Central memory CD8-positive, alpha-beta T cell (primary cell): ENCODE measurements at regions not wholly inside any gene's neighbourhood (a gene's known extent, or its start where the extent isn't known, plus 50 kb on each side); places are given as distances from the start of the nearest gene placed in this dataset.

Experiments
- ATAC-seq: fragments of 150-1000 bp; cut with Tn5 transposase; replicated peaks from 2 replicates; pipeline ENCODE4 v1.10.0; 2022; ENCODE audit warnings: mild to moderate bottlenecking, moderate FRiP score, moderate number of reproducible peaks; ENCODE audit not compliant: poor library complexity, severe bottlenecking; ENCODE audit errors: extremely low read depth
- DNase-seq, 2 donors: peaks; one replicate each; pipeline ENCODE4 v3.0.0; 2021; ENCODE audit warnings: low spot score in 2 of 2
- H3K27ac Mint-ChIP-seq: one replicate; pipeline ENCODE4 v1.8.0; 2022; ENCODE audit warnings: low read depth, mild to moderate bottlenecking, moderate library complexity, mixed read lengths
- H3K27me3 Mint-ChIP-seq: one replicate; pipeline ENCODE4 v1.8.0; 2022; ENCODE audit warnings: mixed read lengths
- H3K36me3 Mint-ChIP-seq: one replicate; pipeline ENCODE4 v1.8.0; 2022; ENCODE audit warnings: mild to moderate bottlenecking, moderate library complexity, mixed read lengths; ENCODE audit not compliant: insufficient read depth
- H3K4me1 Mint-ChIP-seq: one replicate; pipeline ENCODE4 v1.8.0; 2022; ENCODE audit warnings: mixed read lengths
- H3K4me3 Mint-ChIP-seq: one replicate; pipeline ENCODE4 v1.8.0; 2022; ENCODE audit warnings: mild to moderate bottlenecking, moderate library complexity, mixed read lengths
- H3K9me3 Mint-ChIP-seq: one replicate; pipeline ENCODE4 v1.8.0; 2022; ENCODE audit warnings: mixed read lengths

DNA sequence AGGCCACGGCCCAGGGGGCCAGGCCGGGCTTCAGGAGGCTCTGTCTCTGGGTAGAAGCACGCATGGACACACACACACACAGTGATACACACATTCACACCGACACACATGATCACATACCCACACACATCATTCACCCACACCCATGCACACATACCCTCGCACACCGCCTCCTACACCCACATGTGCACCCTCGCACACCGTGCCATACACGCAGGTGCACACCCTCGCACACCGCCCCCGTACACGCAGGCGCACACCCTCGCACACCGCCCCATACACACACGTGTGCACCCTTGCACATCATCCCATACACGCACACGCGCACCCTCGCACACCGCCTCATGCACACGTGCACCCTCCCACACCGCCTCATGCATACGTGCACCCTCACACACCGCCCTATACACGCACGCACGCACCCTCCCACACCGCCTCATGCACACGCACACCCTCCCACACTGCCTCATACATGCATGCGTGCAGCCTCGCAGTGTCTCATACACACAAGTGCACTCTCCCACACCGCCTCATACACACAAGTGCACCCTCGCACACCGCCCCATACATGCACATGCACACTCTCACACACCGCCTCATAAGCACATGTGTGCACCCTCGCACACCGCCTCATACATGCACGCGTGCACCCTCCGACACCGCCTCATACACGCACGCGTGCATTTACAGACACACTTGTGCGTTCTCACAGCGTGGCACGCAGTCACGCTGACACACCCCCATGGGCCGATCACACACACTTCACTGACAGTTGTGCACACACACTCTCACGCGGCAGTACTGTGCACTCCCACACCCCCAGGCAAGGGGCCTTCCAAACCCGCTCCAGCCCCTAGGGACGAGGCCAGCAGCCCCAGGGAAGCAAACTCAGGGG lies 128.1 kb downstream of the SIK1 start:
- Mint-ChIP-seq H3K4me1 (no peaks in the 10 kb centered on the region), H3K36me3 (no peaks in the 10 kb centered on the region), H3K27ac (no peak overlapping the region), H3K27me3 (peaks cover 16% of the 10 kb centered on the region), H3K4me3 (no peak overlapping the region), H3K9me3 (no peaks in the 10 kb centered on the region)
- ATAC-seq, result no peak
- DNase-seq, result no peak

DNA sequence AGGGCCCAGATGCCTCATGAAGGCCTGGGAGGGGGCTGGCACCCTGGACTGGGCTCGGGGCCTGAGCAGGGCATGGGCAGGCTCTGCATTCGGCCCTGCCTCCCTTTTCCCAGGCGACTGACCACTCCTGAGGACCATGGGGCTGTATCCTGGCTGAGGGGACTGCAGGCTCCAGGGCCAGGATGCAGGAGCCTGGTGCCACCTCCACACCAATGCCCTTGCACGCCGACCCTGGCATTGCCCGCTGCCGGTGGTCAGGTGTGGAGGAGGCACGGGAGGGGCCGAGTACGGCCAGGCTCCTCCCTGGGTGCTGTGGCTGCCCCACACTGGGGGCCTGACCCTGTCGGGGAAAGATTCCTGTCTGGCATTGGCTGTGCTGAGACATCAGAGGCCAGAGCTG lies 128.9 kb downstream of the SIK1 start:
- no peak for DNase-seq
- Mint-ChIP-seq H3K36me3 (no peaks in the 10 kb centered on the region), H3K4me3 (no peak overlapping the region), H3K27me3 (peaks cover 21% of the 10 kb centered on the region), H3K9me3 (no peaks in the 10 kb centered on the region), H3K27ac (no peak overlapping the region), H3K4me1 (no peaks in the 10 kb centered on the region)
- ATAC-seq, result no peak

DNA sequence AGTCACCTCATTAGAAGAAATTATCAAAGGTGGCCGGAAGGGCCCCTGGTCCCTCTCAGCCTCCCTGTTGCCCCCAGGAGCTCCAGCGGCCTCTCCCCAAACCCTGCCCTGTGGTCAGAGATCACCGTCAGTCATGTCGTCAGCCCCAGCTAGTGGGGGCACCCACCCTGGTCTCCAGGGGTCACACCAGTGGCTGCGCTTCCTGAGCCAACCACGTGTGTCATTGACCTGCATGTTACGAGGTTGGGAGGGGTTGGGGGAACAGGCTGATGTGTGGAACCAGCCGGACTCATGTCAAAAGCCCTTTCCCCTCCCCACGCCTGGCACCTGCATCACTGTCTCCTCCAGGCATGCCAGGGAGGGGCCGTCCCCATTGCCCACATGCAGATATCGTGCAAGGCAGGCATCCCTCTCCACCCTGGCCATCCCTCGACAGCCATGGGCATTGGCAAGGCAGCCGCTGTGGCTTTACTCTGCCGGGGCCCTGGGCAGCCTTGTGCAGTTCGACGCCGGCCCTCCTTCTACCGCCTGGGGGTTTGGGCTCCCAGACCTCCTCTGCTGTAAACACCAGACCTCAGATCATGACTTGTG lies 128.7 kb downstream of the CRYAA start:
- H3K4me1 Mint-ChIP-seq, result no peaks in the 10 kb centered on the region
- no peak overlapping the region for H3K27ac Mint-ChIP-seq
- peaks cover 24% of the 10 kb centered on the region for H3K27me3 Mint-ChIP-seq
- no peaks in the 10 kb centered on the region for H3K9me3 Mint-ChIP-seq
- H3K4me3 Mint-ChIP-seq, result no peak overlapping the region
- ATAC-seq (no peak), DNase-seq (no peak)
- no peaks in the 10 kb centered on the region for H3K36me3 Mint-ChIP-seq

- no peaks in the 10 kb centered on the region for H3K36me3 Mint-ChIP-seq
- H3K4me1 Mint-ChIP-seq, result no peaks in the 10 kb centered on the region
- DNase-seq, result no peak
- H3K27me3 Mint-ChIP-seq, result peaks cover 24% of the 10 kb centered on the region
- ATAC-seq, result no peak
- no peak overlapping the region for H3K27ac Mint-ChIP-seq
- H3K4me3 Mint-ChIP-seq, result no peak overlapping the region
- H3K9me3 Mint-ChIP-seq, result no peaks in the 10 kb centered on the region
Observed at GRCh38 chr21:43295066-43295958, 126.5 kb downstream of the CRYAA start.

- Mint-ChIP-seq H3K36me3 (no peaks in the 10 kb centered on the region), H3K4me1 (no peaks in the 10 kb centered on the region), H3K27me3 (peaks cover 24% of the 10 kb centered on the region), H3K4me3 (no peak overlapping the region), H3K27ac (no peak overlapping the region), H3K9me3 (no peaks in the 10 kb centered on the region)
- no peak for ATAC-seq
- no peak for DNase-seq
Observed at GRCh38 chr21:43294194-43294902, 125.5 kb downstream of the CRYAA start.

GRCh38 chr21:43292866-43293142 lies 124.0 kb downstream of the CRYAA start:
- H3K4me3 Mint-ChIP-seq, result no peak overlapping the region
- no peaks in the 10 kb centered on the region for H3K4me1 Mint-ChIP-seq
- DNase-seq (no peak), ATAC-seq (no peak)
- H3K27ac Mint-ChIP-seq, result no peak overlapping the region
- H3K9me3 Mint-ChIP-seq, result no peaks in the 10 kb centered on the region
- H3K27me3 Mint-ChIP-seq, result peaks cover 24% of the 10 kb centered on the region
- H3K36me3 Mint-ChIP-seq, result no peaks in the 10 kb centered on the region

DNA sequence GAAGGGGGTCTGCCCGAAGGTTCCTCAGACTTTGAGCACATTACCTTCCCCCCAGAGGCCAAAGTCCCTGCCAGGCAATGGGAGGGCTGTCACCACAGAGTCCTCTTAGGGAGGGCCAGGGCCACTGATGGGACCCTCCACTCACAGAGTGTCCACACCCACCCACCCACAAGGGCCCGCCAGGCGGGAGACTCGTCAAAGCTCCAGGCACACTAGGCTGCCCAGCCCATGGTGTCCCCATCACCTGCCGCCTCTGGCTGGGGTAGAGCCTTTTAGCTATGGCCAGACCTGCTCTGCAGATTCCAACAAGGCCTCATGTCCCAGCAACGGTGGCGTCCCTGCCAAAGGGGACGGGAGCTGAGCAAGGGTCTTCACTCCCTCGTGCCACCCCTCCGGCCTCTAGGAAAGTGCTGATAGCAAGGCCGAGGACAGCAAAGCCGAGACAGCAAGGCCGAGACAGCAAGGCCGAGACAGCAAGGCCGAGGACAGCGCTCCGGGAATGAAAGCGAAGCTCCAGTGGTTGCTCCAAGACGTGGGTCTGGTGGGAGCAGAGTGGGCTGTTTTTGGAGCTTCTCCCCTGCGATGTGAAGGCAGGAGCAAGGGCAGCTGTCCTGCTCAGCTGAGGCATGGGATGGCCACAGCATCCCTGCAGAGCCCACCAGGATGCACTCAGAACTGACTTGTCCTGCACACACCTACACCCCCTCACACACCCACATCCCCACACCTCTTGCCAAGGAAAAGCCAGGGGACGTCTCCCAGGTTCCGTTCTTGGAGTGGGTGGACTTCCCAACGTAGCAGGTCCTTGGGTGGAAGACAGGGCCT lies 123.4 kb downstream of the CRYAA start:
- Mint-ChIP-seq H3K36me3 (no peaks in the 10 kb centered on the region), H3K27me3 (peaks cover 24% of the 10 kb centered on the region), H3K27ac (no peak overlapping the region), H3K9me3 (no peaks in the 10 kb centered on the region), H3K4me3 (no peak overlapping the region), H3K4me1 (no peaks in the 10 kb centered on the region)
- DNase-seq (no peak), ATAC-seq (no peak)

DNA sequence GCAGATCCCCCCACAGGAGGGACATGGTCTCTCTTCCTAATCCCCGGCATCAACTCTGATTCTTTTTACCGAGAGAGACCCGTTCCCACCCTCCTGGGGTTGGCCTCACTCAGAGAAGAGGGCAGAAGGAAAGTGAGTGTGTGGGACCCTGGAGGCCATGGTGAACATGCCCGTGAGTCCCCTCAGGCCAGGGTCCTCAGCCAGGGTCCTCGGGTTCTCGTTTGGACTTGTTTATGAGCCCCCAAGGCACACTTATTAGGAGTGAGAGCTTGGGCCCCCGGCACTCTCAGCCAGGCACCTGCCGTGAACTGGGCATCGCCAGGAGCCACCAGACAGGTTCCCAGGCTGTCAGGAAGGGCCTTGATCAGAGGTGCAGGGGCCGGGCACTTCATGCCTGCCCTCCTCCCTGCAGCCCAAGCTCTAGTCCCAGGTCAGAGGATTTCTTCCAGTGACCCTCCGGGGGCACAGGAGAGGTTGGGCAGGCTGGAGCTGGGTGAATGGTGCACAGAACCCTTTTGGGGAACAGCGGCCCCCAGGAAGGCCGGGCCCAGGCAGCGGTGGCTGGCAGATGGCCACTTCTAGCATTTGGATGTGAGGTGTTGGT lies 122.6 kb downstream of the CRYAA start:
- Mint-ChIP-seq H3K4me3 (no peak overlapping the region), H3K36me3 (no peaks in the 10 kb centered on the region), H3K4me1 (no peaks in the 10 kb centered on the region), H3K27me3 (peaks cover 24% of the 10 kb centered on the region), H3K27ac (no peak overlapping the region), H3K9me3 (no peaks in the 10 kb centered on the region)
- no peak for ATAC-seq
- DNase-seq, result no peak

GRCh38 chr21:43290421-43291346 lies 121.9 kb downstream of the CRYAA start:
- DNase-seq (no peak), ATAC-seq (no peak)
- no peaks in the 10 kb centered on the region for H3K9me3 Mint-ChIP-seq
- no peak overlapping the region for H3K4me3 Mint-ChIP-seq
- peaks cover 24% of the 10 kb centered on the region for H3K27me3 Mint-ChIP-seq
- no peaks in the 10 kb centered on the region for H3K36me3 Mint-ChIP-seq
- H3K27ac Mint-ChIP-seq, result no peak overlapping the region
- no peaks in the 10 kb centered on the region for H3K4me1 Mint-ChIP-seq

GRCh38 chr21:43289966-43290365 lies 121.2 kb downstream of the CRYAA start:
- H3K27ac Mint-ChIP-seq, result no peak overlapping the region
- ATAC-seq (no peak), DNase-seq (no peak)
- H3K4me3 Mint-ChIP-seq, result no peak overlapping the region
- H3K27me3 Mint-ChIP-seq, result peaks cover 21% of the 10 kb centered on the region
- H3K4me1 Mint-ChIP-seq, result no peaks in the 10 kb centered on the region
- H3K9me3 Mint-ChIP-seq, result no peaks in the 10 kb centered on the region
- H3K36me3 Mint-ChIP-seq, result no peaks in the 10 kb centered on the region

DNA sequence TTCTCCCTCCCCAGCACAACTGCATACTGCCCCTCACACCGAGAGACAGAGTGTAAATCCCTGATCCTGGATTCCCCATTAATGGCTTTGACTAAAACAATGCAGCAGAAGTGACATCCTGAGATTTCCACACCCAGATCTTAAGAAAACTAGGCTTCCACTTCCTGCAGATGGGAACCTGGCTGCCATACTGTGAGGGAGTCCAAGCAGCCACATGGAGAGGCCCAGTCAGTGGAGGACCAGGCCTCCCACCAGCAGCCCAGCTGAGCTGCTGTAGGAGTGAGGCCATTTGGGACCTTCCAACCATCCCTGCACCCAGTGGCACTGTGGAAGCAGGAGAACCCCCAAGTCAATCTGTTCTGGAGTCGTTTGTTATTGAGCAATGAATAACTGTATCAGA lies 120.6 kb downstream of the CRYAA start:
- Mint-ChIP-seq H3K4me3 (no peak overlapping the region), H3K36me3 (no peaks in the 10 kb centered on the region), H3K27me3 (peaks cover 16% of the 10 kb centered on the region), H3K9me3 (no peaks in the 10 kb centered on the region), H3K27ac (no peak overlapping the region), H3K4me1 (no peaks in the 10 kb centered on the region)
- DNase-seq, result no peak
- no peak for ATAC-seq
